ENCODE measurements at regions not wholly inside any gene's neighbourhood (a gene's known extent, or its start where the extent isn't known, plus 50 kb on each side); places are given as distances from the start of the nearest gene placed in this dataset.
"Not testable (repeated sequence)": the region's sequence is repeated elsewhere in the genome, so short reads cannot be mapped to it uniquely, and the experiment has no call there.

DNA sequence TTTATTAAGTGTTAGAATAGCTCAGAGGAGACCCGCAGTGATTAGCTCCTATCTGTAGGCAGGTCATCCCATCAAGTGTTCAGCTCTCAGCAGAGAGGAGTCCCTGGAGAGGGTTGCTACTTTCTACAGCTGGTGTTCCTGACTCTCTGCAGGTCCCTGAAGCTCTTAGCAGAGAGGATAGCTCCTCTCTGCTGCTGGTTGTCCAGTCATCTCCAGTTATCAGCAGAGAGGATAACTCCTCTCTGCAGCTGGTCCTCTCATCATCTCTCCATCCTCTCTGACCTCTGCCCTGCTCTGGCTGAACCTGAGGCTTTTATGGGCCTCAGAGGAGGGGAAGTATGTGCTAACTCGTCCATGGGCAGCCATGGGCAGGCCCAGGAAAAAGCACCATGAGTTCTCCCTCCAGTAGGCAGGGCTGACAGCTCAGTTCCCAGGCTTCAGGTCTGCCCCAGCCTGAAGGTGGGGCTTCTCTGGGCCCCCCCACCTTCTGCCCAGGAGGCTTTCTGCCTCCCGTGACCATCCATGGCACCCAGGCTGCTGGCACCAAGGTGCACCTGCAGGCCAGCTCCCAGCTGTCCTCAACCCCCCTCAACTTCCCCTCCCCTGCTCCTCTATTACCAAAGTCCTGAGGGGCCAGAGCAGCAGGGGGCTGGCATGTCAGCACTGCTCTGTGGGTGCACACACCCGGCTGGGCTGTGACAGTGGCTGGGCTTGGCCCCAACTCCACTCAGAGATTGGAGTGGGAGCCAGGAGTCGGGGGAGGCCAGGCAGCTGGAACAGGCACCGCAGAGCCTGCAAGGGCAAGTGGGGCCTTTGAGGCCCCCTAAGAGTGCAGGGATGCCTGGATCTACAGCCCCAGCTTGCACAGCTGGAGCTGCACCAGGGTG is 98.9 kb upstream of the FRMD4B start:
- DNase-seq (ENCODE audit: low spot score): no peak

DNA sequence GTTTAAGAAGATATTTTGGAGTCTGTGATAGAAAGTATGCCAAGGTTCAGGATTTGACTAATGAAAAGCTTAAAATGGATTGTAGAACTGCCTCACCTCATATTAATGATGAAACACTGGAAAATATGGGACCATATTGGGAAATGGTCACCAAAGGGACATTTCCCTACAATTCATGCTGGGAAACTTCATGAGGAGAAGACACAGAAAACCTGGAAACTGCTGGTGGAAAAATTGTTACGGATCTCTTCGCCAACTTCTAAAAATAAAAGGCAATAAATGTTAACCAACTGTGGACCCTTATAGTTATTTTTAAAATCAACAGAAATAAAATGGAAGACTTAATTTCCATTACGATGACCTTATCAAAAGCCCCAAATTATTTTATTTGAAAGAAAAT is 97.6 kb upstream of the FRMD4B start:
- DNase-seq (ENCODE audit: low spot score): no peak

DNA sequence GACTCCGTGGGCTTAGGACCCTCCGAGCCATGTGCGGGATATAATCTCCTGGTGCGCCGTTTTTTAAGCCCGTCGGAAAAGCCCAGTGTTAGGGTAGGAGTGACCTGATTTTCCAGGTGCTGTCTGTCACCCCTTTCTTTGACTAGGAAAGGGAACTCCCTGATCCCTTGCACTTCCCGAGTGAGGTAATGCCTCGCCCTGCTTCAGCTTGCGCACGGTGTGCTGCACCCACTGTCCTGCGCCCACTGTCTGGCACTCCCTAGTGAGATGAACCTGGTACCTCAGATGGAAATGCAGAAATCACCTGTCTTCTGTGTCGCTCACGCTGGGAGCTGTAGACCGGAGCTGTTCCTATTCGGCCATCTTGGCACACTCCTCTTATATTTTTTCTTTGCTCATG is 95.1 kb upstream of the FRMD4B start:
- DNase-seq (ENCODE audit: low spot score): not testable (repeated sequence)

DNA sequence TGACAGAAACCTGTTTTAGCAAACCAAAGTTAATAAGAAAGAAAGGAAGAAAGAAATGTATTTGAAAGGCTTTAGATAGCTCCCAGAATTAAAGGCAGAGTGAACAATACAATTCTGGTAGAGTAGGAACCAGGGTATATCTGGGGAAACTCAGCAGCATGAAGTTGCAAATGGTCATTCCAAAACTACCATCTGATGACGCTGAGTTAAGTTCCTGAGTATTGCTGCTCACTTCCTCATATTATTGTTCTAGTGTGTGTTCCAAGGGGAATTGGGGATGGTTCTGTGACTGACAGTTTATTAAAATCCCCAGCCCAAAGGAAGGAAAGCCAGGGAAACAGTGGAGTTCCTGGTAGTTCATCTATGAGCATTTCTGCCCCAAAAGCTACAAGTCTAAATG is 88.3 kb upstream of the FRMD4B start:
- DNase-seq (ENCODE audit: low spot score): peak; percentile 17

DNA sequence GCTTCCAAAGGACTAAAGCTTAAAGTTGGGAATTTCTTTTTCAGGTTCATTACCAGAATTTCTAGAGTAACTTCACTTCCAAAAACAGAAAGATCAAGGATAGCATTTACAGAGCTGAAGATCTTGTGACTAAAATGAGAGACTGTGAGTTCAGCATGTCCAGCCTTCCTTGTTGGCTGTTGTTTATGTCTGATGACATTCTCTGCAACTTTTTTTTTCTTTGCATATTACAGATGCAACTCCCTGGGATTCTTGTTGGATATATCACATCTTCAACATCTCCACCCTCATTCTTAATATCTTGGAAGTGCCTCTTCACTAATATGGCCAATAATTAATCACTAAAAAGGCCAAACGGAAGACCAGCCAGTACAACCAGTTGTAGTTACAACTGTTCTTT is 86.2 kb upstream of the FRMD4B start:
- DNase-seq (ENCODE audit: low spot score): no peak

DNA sequence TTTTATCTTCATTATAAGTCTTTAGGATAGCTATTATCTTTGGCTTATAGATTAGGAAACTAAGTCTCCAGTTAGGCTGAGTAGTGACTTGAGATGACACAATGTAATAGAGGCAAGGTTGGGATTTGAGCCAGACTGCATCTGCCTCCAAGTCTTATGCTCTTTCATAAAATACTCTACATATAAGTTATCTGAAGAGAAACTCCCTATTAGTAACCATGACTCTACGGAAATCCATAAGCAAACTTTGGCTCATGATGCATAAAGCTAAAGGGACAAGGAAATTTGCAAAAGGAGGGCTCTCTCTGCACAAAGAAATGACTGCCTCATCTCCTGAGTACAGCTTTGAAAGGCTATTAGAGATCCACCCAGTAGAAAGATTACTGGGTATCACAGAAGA is 77.6 kb upstream of the FRMD4B start:
- DNase-seq (ENCODE audit: low spot score): no peak

DNA sequence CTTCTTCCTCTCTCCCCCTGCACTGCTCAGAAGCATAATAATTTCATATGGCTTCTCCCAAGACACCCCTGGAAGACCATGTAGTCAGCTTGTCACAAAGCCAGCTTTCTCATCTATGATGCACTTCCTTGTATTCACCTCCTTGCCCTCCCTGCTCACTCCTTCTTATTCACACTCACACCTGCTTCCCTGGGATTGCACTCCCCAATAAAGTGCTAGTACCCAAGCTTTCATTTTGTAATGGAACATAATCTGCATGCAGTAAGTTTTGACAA is 76.9 kb upstream of the FRMD4B start:
- DNase-seq (ENCODE audit: low spot score): no peak

DNA sequence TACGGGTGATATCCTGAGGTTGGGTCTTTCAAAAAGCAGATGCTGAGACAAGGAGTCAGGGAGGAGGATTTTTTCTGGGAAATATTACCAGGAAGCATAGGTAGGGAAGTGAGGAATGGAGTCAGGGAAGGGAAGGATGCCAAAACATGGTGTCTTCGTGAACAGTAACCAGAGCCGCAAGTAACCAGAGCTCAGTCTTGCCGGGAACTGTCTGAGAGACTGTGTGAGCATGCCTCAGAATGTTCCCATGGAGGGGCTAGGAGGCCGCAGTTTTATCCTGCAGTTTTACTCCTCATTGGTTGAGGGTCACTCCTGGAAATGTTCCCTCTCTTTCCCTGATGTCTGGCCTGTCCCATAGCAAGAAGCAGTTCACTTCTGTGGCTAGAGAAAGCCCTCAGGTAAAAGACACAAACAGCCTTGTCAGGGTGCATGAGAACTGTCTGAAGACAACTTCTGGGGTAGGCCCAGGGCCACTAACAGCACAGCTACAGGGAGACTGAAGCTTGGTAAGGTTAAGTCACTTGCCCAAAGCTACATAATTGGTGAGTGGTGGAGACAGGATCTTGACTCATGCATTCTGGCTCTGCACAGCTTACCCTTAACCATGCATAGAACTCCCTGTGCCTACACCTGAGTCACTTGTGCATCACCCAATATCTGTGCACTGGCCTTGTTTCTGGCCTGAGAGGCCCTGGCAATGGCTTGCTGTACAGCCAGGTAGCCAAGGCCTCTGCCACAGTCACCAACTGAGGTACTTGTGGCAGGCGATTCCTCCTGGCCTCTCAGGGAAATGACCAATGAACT is 76.3 kb upstream of the FRMD4B start:
- DNase-seq (ENCODE audit: low spot score): no peak

DNA sequence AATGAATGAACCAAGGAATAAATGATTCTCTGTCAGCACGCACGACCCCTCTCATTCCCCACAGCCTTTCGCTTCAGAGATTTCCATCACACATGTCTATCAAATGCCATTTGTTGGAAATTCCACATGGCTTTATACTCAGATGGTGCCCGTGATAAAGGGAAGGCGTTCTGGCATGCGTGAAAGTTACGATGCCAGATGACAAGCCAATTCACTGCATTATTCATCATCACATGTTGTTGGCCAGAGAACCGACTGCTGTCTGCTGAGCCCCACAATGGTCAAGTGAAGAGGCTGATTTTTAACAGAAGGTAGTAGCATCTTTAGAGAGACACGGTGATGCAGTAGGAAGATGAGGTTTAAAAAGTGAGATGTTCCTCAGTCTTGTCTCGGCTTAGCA is 74.1 kb upstream of the FRMD4B start:
- DNase-seq (ENCODE audit: low spot score): peak; percentile 52

DNA sequence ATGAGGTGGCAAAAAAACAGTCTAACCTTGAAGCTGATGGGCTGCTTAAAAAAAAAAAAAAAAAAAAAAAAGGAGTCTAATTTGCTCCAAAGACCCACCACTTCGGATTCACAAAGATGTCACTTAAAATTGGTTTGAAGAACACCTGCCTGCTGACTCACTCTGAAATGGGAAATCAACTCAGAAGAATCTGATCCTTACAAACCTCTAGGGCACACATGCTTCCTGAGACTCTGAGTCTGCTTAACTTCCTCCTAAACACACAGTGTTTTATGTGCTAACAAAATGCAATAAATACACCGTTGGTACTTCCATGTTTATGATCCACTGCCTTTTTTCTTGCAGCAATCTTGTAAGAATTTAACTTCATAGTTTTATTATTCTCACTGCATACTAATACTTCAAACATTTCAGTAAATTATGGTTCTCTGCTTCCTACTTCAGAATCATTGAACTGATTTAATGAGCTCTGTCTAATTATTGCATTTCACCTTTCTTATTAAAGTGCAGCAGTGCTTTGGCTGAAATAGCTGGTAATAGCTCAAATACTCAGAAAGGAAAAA is 73.0 kb upstream of the FRMD4B start:
- DNase-seq (ENCODE audit: low spot score): peak; percentile 23

DNA sequence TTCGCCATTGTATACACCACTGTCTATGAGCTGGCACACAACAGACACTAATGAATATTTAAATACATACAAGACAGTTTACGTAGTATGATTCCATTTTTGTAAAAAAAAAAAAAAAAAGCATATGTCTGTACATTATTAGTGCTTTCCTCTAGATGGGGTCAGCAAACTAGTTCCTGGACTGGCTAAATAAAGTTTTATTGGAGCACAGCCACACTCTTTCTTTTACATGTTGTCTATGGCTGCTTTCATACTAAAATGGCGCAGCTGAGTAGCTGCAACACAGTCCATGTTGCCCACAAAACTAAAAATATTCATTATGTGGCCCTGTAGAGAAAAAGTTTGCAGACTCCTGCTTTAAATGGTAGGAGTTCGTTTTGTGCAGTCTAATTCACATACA is 70.7 kb upstream of the FRMD4B start:
- no peak for DNase-seq (ENCODE audit: low spot score)

DNA sequence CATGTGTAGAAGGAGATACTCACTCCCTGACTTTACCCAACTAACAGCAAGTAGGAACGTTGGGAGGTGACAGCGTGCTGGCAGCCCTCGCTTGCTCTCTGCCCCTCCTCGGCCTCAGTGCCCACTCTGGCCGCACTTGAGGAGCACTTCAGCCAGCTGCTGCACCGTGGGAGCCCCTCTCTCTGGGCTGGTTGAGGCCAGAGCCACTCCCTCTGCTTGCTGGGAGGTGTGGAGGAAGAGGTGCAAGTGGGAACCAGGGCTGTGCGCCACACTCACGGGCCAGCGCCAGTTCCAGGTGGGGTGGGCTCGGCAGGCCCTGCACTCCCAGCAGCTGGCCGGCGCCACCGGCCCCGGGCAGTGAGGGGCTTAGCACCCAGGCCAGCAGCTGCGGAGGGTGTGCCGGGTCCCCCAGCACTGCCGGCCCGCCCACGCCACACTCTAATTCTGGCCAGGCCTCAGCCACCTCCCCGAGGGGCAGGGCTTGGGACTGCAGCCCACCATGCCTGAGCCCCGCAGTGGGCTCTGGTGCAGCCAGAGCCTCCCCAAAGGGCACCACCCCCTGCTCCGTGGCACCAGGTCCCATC is 68.4 kb upstream of the FRMD4B start:
- DNase-seq (ENCODE audit: low spot score): no peak

DNA sequence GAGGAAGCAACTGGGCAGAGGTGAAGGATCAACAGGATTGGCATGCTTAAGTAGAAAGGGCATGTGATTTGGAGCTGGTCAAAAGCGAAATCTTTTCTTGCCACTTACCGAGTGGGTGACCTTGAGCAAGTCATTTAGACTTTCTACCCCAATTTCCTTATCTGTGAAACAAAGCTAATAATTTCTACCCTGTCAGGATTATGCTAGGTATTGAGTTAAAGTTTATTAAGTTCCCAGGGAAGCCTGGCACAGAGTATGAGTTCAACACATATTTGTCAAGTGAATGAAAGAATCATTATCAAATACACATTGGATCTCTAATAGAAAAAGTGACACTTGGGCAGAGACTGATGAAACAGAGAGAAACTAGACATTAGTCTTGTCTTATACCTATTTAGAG is 66.4 kb upstream of the FRMD4B start:
- DNase-seq (ENCODE audit: low spot score): no peak

DNA sequence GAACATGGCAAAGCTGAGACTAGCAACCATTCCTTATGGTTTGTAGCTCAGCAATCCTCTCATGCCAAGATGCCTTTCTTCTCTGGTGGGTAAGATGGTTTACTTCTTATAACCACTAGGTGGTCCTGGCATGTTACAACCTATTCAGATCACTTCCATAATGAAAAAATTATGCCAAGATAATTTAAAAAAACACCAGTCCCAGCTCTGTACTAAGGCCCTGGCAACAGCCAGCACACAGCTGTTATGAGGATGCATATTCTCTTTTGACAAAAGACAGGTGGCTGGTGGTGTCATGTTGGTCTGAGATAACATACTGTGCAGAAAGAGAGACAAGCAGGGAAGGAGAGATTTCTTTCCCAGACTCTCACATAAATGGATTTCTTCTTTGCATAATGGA is 65.7 kb upstream of the FRMD4B start:
- no peak for DNase-seq (ENCODE audit: low spot score)

DNA sequence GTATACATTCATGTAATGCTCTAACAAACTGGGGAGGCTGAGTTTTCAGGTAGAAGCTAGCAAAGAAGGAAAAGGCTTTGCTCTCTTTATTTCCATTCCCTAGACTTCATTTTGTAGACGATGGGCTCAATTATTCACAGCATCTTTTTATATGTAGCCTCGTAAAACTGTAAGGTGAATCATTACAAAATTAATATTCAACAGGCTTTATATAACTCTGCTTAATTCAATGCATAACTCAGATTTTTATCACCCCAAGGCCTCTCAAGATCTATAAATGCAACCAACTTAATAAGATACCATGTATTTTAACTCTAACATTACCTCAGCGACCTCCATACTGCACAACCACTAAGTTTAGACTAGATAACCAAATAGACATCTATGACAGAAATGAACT is 63.0 kb upstream of the FRMD4B start:
- DNase-seq (ENCODE audit: low spot score): no peak

DNA sequence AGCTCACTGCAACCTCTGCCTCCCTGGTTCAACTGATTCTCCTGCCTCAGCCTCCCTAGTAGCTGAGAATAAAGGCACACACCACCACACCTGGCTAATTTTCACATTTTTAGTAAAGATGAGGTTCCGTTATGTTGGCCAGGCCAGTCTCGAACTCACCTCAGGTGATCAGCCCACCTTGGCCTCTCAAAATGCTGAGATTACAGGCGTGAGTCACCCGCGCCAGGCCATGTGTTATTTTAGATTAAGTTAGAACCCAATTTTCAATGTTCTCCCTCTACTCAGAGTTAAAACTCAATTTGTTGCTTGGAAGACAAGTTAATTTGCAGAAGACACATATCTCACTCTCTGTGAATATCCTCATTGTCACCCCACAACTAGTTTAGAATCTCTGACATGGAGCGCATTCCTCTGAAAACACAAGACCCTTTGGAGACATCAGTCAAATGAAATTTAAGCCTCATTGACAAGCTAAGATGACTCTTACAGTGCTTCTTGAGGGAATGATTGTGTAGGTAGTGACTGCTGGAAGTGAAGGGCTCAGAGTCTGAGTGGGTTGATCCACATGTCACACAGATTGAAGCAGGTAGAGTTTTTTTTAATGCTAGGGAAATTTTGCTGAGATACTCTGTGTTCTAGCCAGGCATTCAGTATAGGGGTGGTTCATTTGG is 60.6 kb upstream of the FRMD4B start:
- DNase-seq (ENCODE audit: low spot score): no peak

DNA sequence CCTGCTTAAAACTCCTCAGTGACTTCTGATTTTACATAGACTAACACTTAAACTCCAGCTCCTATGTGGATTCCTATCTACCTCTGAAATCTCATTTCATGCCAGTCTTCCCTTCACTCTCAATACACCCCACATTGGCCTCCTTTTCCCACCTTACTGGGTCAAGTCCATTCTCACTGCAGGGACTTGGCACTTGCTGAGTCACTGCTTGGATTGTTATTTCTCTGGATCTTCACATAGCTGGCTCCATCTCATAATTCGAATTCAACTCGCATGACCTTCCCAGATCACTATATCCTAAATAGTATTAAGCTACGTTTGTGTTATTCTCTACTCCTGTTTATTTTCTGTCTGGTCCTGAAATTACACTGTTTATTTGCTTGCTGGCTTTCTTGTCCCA is 59.6 kb upstream of the FRMD4B start:
- DNase-seq (ENCODE audit: low spot score): no peak

DNA sequence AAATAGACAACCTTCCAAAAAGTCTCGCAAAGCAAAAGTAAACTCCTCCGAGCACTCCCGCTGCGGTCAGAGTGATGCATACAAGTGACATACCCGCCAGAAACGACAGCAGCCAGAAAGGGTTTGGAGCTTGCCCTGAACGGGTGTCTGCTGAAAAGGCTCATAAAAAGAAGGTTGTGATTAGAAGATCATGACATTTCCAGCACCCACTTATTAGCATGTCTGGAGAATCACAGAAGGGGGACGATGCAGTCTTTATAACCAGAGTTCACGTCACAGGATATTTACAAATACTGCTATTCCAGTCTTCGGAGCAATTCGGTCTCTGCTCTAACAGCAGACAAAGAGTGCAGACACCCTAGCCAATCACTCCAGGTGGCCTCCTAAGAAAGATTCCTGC is 59.1 kb upstream of the FRMD4B start:
- no peak for DNase-seq (ENCODE audit: low spot score)

DNA sequence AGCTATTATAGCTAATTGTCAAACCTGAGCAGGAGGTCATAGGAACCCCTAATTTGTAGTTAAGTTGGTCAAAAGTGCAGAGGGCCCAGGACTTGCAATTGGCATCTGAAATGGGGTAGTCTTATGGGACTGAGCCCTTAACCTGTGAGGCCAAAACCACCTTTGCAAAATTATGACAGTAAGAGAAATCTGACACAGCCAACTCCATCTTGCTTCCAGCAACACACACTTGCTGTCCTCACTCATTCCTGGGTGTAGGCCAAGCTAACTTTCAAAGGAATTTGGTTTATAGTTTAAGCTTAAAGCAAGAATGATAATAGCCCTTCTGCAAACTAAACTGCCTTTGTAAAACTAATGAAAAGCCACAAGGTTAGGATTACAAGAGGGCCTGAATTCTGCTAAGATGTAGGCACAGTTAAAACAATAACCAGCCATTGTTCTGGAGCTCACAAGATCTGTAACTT is 57.6 kb upstream of the FRMD4B start:
- no peak for DNase-seq (ENCODE audit: low spot score)

DNA sequence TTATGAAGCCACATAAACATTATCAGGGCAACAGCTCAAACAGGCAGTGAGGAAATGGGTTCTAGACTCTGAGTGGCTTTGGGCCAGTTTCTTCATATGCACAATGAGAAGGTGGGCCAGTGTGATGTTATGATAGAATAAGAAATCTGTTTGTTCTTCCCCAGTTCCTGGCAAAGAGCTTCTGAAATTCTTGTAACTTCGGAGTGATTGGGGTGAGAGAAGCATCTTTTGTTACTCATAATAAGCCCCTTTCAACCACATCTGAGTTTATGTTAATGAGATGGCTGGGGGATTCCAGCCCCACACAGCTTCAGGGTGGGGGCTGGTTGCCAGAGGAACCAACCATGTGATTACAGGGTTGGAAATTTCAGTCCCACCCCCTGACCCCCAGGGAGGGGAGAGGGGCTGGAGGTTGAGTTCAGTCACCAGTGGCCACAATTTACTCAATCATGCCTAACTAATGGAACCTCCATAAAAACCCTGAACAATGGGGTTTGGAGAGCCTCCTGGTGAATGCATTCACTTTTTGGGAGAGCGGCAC is 57.0 kb upstream of the FRMD4B start:
- no peak for DNase-seq (ENCODE audit: low spot score)

DNA sequence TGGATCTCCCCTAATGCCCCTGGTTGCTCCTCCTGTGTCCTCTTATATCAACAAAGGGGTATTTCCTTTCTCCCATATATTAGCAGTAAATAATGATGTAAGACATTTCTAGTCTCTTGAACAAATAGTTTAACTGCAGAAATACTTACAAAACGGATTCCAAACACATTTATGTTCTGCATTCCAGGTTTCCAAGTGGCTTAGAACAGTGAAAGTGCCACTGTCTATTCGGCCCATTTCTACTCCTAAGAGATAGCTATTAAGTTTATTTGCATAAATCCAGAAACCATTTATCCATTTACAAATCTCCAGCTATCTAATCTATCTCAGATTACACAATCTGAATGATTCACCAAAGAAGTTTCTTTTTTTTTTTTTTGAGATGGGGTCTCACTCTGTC is 55.8 kb upstream of the FRMD4B start:
- DNase-seq (ENCODE audit: low spot score): no peak

DNA sequence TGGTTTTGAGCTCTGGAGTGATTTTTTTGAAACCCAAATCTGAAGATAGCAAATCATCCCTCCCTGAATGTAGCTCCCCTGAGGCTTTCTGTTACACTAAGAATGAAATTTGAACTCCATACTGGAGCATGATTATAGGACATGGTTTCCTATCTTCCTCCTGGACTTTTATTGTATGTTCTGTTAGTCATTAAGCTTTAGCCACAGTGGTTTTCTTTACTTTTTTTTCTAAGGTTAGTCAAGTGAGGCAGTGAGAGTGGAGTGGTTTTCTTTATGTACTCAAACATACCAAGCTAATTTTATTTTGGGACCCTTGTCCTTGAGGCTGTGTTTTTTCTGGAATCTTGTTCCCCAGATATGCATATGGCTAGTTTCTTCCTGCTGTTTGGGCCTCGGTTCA is 55.2 kb upstream of the FRMD4B start:
- no peak for DNase-seq (ENCODE audit: low spot score)

Measured in Ammon's horn (tissue), 1 donor.